ENCODE measurements at regions not wholly inside any gene's neighbourhood (a gene's known extent, or its start where the extent isn't known, plus 50 kb on each side); places are given as distances from the start of the nearest gene placed in this dataset.
"Not testable (repeated sequence)": the region's sequence is repeated elsewhere in the genome, so short reads cannot be mapped to it uniquely, and the experiment has no call there.

DNA sequence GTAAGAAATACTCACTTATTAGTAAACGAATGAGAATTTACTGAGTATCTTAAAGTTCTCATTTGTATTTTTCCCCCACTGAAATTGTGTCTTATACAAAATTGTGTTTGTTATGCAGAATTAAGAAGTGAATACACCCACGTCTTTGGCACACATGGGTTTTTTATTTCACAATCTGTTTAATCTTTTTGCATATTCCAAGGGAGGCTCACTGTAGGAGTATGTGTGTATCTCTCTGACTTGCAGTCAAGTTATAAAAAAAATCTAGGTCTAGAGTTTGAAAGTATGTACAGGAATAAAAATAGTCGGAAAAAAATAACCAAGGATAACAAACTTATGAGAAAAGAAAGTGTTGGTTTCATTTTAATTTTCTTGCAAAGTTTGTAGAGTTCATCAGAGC, 255.2 kb downstream of the PDCD6IP start:
- DNase-seq (ENCODE audit: low spot score) = no peak
- no peak for FAIRE-seq

DNA sequence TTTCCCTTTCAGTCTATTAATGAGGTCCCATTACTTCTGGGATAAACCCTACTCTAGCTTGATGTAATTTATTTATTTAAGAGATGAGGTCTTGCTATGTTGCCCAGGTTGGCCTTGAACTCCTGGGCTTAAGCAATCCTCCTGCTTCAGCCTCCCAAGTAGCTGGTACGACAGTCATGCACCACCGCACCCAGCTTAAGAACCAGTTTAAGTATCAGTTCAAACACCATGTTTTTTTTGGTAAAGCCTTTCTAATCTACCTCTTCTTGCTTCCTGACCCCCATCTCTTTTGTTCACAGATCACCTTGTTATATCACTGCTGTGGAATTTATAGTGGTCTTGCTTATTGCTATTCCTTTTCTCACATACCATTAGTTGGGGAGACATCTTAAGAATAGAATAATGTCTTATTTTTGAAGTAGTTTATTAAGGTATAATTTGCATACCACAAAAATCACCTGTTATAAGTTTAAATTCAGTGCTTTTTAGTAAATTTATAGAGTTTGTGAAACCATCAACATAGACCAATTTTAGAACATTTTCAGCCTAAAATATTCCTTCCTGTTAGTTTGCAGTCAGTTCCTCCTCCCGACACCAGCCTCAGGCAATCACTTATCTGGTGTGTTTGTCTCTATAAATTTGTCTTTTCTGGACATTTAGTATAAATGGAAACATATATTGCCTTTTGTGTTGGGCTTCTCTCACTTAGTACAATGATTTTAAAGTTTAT, 257.9 kb downstream of the PDCD6IP start:
- FAIRE-seq (no peak), DNase-seq (ENCODE audit: low spot score) (no peak)

DNA sequence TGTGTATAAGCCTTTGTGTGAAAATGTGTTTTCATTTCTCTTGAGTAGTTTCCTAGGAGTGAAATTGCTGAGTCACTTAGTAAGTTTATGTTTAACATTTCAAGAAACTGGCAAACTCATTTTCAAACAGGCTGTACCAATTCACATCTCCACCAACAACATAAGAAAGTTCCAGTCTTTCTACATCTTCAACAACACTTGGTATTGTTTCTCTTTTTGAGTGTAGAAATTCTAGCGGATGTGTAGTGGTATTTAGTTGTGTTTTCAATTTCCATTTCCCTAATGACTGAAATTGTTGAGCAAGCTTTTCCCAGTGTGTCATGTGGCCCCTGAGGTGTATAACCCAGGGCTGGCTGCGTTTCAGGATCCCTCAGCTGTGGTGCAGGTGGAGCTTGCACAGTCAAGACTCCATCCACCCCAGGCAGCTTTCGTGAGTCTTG, 258.5 kb downstream of the PDCD6IP start:
- FAIRE-seq (no peak), DNase-seq (ENCODE audit: low spot score) (no peak)

DNA sequence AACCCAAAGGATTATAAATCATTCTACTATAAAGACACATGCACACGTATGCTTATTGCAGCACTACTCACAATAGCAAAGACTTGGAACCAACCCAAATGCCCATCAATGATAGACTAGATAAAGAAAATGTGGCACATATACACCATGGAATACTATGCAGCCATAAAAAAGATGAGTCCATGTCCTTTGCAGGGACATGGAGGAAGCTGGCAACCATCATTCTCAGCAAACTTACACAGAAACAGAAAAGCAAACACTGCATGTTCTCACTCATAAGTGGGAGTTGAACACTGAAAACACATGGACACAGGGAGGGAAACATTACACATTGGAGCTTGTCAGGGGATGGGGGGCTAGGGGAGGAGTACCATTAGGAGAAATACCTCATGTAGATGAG, 262.6 kb downstream of the PDCD6IP start:
- DNase-seq (ENCODE audit: low spot score); FAIRE-seq: not testable (repeated sequence)

DNA sequence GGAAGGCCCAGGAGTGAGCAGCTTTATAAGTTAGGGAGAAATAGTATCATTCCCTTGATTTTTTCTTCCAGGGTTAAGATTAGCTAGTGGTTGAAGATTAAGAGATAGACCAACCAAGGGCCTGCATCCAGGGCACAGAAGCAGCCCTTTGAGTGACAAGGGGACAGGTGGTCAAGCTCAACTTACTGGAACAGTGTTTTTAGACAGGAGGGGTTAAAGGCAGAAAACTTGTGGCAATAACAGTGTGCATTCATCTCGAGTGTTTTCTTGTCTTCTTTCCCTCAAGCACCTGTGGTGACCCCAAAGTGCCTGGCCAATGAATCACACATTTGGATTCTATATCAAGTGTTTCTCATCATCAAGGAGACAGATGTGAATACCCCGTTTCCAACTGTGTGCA, 267.5 kb downstream of the PDCD6IP start:
- DNase-seq (ENCODE audit: low spot score) = no peak
- FAIRE-seq = no peak

DNA sequence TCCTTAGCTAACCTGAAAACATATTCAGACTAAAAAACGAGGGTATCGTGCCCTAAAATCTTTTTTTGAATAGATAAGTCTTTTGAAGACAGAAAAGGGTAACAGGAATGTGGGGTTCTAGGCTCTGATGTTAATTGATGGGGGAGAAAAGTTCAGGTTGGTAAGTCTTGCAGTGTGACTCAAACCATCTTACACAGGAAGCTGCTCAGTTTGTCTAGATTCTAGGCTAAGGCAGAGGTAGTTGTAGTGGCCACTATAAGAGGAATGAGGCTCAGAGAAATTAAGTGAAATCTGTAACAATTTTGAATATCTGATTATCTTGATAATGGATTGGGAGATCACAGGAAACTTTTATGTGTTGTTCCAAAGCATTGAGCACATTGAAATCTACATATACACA, 267.9 kb downstream of the PDCD6IP start:
- DNase-seq (ENCODE audit: low spot score) (no peak), FAIRE-seq (no peak)

DNA sequence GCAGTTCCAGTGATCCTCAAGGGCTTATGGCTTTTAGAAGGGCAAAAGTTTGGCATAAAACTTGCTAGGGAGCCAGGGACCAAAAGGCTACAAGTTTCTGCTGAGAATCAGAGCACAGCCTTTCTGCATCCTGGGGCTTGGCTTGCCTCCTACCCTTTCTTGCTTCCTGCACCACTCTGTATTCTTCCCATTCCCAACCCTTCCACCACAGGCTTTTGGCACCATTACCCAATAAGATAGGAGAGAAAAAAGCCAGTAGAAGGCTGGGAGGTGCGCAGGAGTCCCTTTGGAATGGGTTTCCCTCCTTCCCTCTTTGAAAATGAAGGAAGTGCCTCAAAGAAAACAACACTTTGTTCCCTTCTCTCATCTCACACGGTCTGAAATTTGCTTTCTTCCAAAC, 268.6 kb downstream of the PDCD6IP start:
- FAIRE-seq (no peak), DNase-seq (ENCODE audit: low spot score) (no peak)

DNA sequence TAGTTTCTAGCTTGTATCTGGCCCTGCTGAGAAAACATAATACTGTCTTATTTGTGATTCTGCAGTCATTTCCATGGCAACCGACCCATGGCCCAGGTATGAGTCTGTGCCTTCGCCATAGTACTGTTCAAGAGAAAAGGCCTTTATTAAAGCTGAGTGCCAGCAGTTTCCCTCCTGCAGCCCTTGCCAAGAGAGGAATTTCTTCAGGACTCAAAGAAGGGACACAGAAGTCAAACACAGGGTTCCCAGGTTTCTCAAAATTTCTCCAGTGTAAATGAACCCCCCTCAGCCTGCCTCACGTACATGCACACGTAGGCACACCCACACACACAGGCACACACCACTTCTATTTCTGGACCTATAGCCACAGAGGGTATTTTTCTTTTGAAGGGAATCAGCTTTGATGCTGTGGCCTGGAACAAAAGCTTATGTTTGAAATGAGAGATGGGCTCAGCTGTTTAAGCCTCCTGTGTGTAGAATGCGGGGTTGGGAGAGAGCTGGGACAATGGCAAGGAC, 269.2 kb downstream of the PDCD6IP start:
- DNase-seq (ENCODE audit: low spot score) (no peak), FAIRE-seq (no peak)

DNA sequence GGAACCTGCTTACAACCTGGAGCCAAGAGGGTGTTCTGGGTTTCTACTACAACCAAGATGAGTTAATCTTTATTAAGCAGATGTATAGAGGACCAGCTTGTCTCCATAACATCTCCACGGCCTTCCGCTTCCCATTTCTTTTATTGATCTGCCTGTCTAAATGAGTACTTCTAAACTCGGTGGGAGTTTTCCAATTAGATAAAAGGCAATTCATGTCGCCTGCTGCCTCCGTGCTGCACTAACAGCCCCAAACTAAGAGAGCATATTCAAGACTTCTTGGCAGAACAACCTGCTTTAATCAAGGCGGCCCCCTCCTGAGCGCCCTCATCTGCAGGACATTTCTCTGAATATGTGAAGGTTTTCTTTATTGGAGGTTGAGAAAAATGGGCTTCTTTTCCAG, 270.1 kb downstream of the PDCD6IP start:
- no peak for FAIRE-seq
- no peak for DNase-seq (ENCODE audit: low spot score)

DNA sequence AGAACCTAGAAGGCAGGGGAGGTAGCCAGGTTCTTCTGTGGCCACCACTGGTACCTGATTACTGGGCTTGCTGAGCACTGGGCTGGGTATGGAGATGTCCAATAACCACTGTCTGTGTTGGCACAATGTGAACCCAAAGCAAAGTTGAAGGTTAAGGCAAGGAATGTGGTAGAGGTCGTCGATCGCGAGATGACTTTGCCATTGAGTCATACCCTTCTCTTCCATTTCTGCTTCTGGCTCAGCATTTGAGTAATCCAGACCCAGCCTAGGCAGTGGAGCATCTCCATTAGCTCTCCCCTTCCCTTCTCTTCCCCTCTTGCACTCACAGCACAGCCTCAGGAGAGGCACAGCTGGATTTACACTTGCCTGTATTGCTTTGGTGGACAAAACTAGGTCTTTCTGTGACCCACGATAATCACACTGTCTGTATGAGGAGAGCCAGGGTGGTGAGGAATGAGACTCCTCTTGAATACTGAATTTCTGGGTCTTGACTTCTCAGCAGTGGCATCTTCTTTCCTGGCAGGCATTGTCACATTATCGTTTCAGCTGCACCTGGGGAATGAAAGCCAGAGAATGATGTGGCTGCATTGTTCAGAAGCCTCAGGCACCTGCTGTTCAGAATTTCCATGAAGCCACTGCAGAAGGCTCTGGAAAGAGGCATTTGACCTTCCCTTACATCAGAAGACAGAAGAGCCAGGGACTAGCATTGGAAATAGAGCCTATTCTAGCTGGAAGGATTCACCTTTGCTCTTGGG, 272.6 kb downstream of the PDCD6IP start:
- no peak for FAIRE-seq
- DNase-seq (ENCODE audit: low spot score) = no peak

DNA sequence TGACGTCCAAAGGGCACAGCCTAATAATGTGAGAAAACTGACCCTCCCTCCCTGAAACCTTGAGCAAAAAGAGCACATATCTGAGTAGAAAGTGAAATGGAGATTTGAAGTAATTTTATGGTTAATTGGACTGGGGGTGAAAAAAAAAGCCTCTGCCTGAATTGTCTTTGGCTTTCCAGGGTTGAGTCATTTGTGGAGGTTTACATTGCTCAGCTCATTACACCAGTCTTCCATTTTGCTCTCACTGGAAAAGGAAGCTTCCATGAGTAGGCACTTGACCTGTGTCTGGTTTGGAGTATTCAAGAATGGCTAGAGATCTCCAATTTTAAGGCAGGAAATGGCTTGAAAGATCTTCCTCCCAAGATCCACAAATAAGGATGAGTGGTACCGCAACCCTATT, 273.9 kb downstream of the PDCD6IP start:
- FAIRE-seq (no peak), DNase-seq (ENCODE audit: low spot score) (no peak)

DNA sequence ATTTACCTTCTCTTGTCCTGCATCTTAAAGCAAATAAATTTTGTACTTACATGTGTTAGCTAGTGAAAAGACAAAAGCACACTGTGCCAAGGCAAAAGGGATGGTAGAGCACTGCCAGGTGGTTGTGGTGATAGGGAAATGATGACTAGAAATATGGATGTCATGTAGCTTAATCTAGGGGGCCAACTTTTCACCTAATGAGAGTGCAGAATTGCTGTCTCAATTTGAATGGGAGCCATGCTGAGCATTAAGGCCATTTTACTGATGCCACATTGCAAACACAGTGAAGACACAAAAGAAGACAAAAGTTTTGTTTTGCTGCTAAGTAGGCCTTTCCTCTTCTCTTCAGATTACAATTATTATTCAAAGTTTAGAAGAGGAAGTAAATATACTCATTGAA, 274.7 kb downstream of the PDCD6IP start:
- no peak for FAIRE-seq

DNA sequence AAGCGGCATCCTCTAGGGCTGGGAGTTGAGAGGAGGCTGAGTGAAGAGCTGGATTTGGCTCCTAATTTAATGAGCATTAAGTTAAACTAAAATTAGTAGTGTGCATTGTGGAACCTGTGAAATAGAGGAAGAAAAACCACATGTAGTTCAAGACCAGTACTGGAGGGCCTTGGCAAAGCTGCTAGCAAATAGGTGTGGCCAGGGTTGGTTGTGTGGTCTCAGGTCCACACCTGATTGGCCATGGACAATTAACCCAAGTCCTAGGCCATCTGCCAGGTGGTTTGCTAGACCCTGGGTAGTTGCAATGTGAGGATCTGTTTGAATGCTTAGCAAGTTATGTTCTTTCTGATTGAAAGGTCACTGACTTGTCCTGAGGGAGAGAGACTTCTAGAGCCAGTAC, 275.5 kb downstream of the PDCD6IP start:
- FAIRE-seq (no peak), DNase-seq (ENCODE audit: low spot score) (no peak)

More for the DNA sequence above, 274.7 kb downstream of the PDCD6IP start:
- DNase-seq (ENCODE audit: low spot score) = no peak

DNA sequence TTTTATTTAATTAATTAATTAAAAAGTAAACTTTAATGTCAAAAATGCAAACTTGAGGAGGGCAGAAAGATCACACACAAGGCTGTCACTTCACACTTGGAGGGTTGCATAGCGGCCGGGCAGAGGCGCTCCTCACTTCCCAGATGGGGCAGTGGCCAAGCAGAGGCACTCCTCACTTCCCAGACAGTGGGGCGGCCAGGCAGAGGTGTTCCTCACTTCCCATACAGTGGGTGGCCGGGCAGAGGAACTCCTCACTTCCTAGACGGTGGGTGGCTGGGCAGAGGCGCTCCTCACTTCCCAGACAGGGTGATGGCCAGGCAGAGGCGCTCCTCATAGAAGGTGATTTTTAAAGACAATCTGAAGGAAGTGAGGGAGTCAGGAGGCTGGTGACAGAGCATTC, 277.5 kb downstream of the PDCD6IP start:
- no peak for FAIRE-seq
- no peak for DNase-seq (ENCODE audit: low spot score)

DNA sequence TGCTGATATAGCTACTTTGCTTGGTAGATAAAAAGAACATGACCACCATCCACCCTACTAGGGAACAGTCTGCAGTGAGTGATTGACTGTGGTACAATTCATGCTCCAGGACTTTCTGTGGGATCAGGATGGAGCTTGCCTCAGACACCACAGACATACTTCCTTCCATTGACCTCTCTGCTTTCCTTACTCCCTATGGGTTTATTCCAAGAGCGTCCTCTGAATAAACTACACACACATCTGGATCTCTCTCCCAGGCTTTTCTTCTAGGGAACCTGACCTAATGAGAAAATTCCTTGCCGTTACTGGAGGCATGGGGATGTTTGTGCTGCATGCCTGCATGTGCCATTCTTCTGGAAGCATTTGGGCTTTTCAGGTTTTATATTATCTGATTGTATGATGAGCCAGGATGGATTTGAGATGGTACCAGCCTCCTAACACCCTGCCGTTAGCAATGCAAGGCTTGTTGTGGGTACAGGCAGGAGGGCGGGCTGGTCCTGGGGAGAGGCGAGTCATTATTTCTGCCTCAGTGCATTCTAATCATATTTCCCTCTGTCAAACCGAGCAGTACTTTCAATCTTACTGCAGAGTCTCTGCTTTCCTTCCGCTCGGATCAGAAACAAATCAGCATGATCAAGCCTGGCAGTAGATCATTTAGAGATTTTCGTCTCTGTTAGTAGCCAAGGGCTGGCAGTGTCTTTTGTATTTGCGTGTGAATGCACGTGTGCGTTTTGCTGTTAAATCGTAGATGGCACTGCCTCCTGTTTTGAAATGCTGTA, 279.2 kb downstream of the PDCD6IP start:
- DNase-seq (ENCODE audit: low spot score) (no peak), FAIRE-seq (no peak)

DNA sequence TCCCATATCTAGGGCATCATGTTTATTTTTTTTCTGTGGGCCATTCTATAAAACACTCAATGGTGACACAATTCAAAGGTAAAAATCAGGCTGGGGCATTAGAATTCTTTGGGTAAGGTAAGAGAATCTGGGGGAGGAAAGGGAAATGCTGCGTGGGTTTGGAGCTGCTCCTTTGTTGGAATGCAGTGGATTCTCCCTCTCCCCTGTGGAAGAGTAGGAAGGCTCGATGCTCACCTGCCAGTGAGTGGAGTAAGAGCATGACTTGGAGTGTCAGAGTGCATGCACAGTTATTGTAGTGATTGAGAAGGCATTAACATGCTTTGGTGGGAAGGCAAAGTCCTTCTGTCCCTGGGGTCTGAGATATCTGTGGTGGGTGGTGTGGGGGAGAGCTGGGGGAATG, 280.0 kb downstream of the PDCD6IP start:
- no peak for DNase-seq (ENCODE audit: low spot score)
- no peak for FAIRE-seq

DNA sequence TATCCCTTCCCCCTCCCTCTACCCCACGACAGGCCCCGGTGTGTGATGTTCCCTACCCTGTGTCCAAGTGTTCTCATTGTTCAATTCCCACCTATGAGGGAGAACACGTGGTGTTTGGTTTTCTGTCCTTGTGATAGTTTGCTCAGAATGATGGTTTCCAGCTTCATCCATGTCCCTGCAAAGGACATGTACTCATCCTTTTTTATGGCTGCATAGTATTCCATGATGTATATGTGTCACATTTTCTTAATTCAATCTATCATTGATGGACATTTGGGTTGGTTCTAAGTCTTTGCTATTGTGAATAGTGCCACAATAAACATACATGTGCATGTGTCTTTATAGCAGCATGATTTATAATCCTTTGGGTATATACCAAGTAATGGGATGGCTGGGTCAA, 281.4 kb downstream of the PDCD6IP start:
- DNase-seq (ENCODE audit: low spot score); FAIRE-seq: not testable (repeated sequence)

DNA sequence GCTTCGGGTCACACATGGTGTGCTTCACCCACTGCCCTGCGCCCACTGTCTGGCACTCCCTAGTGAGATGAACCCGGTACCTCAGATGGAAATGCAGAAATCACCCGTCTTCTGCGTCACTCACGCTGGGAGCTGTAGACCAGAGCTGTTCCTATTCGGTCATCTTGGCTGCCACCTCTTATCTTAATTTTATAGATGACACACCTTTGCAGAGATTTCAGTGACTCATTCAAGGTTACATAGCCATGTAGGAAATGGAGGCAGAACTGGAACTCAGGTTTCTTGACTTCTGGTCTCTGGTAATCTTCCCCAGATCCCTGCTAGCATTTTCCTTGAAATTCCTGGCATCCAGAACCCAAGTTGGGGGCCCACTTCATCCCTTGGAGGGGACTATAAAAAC, 291.9 kb downstream of the PDCD6IP start:
- not testable (repeated sequence) for DNase-seq (ENCODE audit: low spot score); FAIRE-seq

DNA sequence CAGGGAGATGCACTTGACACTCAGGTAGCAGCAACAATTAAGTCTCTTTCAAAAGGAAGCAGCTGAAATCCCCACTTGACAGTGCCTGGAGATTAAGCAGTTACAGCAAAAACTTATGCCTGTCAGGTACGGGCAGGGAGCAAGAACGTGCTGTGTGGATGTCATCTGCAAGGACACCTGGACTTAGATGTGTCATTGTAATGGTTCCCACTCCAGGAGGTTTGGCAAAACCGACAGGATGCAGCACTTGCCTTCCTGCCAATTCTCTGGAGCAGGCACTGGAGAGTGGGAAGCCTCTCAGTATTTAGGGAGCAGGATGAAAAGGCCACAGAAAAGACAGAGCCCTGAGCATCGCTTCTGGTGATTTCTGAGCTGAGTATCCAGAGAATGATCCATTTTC, 292.4 kb downstream of the PDCD6IP start:
- FAIRE-seq (no peak), DNase-seq (ENCODE audit: low spot score) (no peak)

DNA sequence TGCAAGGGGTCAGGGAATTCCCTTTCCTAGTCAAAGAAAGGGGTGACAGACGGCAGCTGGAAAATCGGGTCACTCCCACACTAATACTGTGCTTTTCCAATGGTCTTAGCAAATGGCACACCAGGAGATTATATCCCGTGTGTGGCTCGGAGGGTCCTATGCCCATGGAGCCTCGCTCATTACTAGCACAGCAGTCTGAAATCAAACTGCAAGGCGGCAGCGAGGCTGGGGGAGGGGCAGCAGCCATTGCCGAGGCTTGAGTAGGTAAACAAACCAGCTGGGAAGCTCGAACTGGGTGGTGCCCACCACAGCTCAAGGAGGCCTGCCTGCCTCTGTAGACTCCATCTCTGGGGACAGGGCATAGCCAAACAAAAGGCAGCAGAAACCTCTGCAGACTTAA, 295.9 kb downstream of the PDCD6IP start:
- DNase-seq (ENCODE audit: low spot score); FAIRE-seq: not testable (repeated sequence)

DNA sequence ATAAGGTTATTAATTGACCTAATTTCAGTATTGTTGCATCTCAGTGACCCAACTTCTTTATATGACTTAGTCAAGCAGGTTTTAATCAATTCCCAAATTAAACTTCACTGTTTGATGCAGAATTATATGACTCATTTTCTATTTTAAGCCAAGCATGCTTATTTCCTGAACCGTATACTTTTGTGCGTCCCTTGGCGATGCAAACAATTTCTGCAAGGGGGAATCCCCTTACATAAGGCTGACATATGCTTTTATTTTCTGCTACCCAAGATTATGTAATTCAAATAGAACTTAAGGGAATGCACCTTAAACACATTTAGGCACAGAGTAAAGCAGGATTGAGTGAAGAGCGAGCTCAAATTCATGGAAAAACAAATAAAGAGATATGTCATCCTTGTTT, 303.9 kb downstream of the PDCD6IP start:
- no peak for FAIRE-seq
- no peak for DNase-seq (ENCODE audit: low spot score)

DNA sequence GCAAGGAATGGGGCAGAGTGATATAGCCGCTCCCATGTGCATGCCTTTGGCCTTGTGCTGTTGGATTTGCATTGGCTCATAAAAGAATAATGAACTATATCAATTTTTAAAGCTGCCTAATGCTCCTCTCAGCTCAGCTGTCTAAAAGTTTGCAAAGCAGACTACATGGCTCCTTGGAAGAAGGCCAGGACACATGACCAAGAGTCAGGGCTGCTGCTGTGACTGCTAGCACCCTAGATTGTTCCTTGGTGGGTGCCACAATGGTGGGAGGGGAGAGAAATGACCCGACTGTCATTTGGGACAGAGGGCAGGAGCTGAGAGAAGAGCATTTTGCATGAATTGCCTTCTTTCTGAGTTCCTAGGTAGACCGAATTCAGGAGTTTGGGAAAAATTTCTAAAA, 307.9 kb downstream of the PDCD6IP start:
- FAIRE-seq (no peak), DNase-seq (ENCODE audit: low spot score) (no peak)

Measured in urothelium cell line (cell line).